Fibroblast of lung (primary cell): ENCODE measurements at regions not wholly inside any gene's neighbourhood (a gene's known extent, or its start where the extent isn't known, plus 50 kb on each side); places are given as distances from the start of the nearest gene placed in this dataset.

Experiments
- DNase-seq, 2 donors: peaks; one replicate each; pipeline versions ENCODE4 v3.0.0 to v3.0.0-alpha.2; 2010; ENCODE audit warnings: low read depth in 2 of 2
- H2AFZ ChIP-seq: 2 replicates; pipeline ENCODE4 v1.5.1; 2012; ENCODE audit warnings: low read length, control low read depth, inconsistent platforms
- H3K27ac ChIP-seq: 2 replicates; pipeline ENCODE4 v1.5.1; 2011; ENCODE audit warnings: low read length, control low read depth; ENCODE audit not compliant: insufficient read depth
- H3K27me3 ChIP-seq: 2 replicates; pipeline ENCODE4 v1.5.1; 2011; ENCODE audit warnings: mild to moderate bottlenecking, low read length; ENCODE audit not compliant: control insufficient read depth, insufficient read depth
- H3K36me3 ChIP-seq: 2 replicates; pipeline ENCODE4 v1.5.1; 2011; ENCODE audit warnings: low read length; ENCODE audit not compliant: control insufficient read depth, insufficient read depth
- H3K4me1 ChIP-seq: 2 replicates; pipeline ENCODE4 v1.5.1; 2011; ENCODE audit warnings: low read length; ENCODE audit not compliant: control insufficient read depth, insufficient read depth; ENCODE audit errors: extremely low read depth
- H3K4me2 ChIP-seq: 2 replicates; pipeline ENCODE4 v1.5.1; 2011; ENCODE audit warnings: low read length, control low read depth; ENCODE audit not compliant: insufficient read depth; ENCODE audit errors: extremely low read depth
- H3K4me3 ChIP-seq, 4 experiments: fragments of 200-600 bp in 1 of 4; sonication (generic) in 1 of 4; replicated peaks in 1 of 4; 2 replicates each; pipeline ENCODE4 v1.5.1; 2011 to 2016; ENCODE audit warnings: low read length in 4 of 4, low read depth in 3 of 4, mild to moderate bottlenecking in 3 of 4, control low read depth in 2 of 4, inconsistent platforms in 1 of 4, mixed read lengths in 1 of 4; ENCODE audit not compliant: insufficient read depth in 1 of 4; ENCODE audit errors: control extremely low read depth in 1 of 4
- H3K79me2 ChIP-seq: 2 replicates; pipeline ENCODE4 v1.5.1; 2012; ENCODE audit warnings: mild to moderate bottlenecking, low read length, inconsistent platforms; ENCODE audit not compliant: control insufficient read depth, insufficient read depth
- H3K9ac ChIP-seq: 2 replicates; pipeline ENCODE4 v1.5.1; 2011; ENCODE audit warnings: mild to moderate bottlenecking, low read length, control low read depth; ENCODE audit not compliant: insufficient read depth
- H3K9me3 ChIP-seq: 2 replicates; pipeline ENCODE4 v1.5.1; 2012; ENCODE audit warnings: low read depth, low read length; ENCODE audit not compliant: control insufficient read depth, insufficient read depth
- H4K20me1 ChIP-seq: 2 replicates; pipeline ENCODE4 v1.5.1; 2011; ENCODE audit warnings: low read length; ENCODE audit not compliant: control insufficient read depth, insufficient read depth; ENCODE audit errors: extremely low read depth
- EZH2 ChIP-seq: IDR thresholded peaks from 2 replicates; pipeline ENCODE4 v1.5.1; 2012; ENCODE audit warnings: low read length, control low read depth, mild to moderate bottlenecking; ENCODE audit errors: missing control alignments
- TF ChIP-seq, protein P1 (sequence below), 2 donors: IDR thresholded peaks in 1 of 2; conservative IDR thresholded peaks in 1 of 2; 1 replicate in 1 of 2; 2 replicates in 1 of 2; pipeline ENCODE4 v1.5.1; 2011 to 2012; ENCODE audit warnings: low read length in 2 of 2, control low read depth in 1 of 2, inconsistent platforms in 1 of 2, low read depth in 1 of 2, mild to moderate bottlenecking in 1 of 2

DNA sequence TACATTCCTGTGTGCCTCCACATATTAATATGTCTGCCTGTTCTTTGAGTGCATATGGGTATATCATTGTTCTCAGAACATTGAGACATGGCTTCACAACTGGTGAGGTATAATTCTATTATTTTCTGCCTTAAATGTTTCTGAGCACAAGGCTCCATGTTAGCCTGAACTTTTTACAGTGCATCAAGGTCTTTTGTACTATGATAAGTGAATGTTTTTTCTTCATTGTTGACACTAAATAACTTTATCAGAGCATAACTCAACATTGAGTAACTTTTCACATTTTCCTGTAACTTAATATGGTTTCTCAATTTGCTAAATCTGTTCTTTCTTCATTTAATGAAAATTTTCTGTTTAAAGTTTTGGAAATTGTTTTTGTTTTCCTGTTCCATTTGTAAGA, 262.9 kb downstream of the HNMT start:
- H4K20me1 ChIP-seq = no peaks in the 10 kb centered on the region
- no peaks in the 10 kb centered on the region for H3K9me3 ChIP-seq
- no peak overlapping the region for H3K4me3 ChIP-seq
- H3K27me3 ChIP-seq = no peaks in the 10 kb centered on the region
- H3K36me3 ChIP-seq = no peaks in the 10 kb centered on the region
- no peak overlapping the region for H2AFZ ChIP-seq
- no peak for TF ChIP-seq EZH2
- TF ChIP-seq, protein P1, sequence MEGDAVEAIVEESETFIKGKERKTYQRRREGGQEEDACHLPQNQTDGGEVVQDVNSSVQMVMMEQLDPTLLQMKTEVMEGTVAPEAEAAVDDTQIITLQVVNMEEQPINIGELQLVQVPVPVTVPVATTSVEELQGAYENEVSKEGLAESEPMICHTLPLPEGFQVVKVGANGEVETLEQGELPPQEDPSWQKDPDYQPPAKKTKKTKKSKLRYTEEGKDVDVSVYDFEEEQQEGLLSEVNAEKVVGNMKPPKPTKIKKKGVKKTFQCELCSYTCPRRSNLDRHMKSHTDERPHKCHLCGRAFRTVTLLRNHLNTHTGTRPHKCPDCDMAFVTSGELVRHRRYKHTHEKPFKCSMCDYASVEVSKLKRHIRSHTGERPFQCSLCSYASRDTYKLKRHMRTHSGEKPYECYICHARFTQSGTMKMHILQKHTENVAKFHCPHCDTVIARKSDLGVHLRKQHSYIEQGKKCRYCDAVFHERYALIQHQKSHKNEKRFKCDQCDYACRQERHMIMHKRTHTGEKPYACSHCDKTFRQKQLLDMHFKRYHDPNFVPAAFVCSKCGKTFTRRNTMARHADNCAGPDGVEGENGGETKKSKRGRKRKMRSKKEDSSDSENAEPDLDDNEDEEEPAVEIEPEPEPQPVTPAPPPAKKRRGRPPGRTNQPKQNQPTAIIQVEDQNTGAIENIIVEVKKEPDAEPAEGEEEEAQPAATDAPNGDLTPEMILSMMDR (conservative IDR thresholded peaks at IDR 0.05 in 1 of 2, IDR thresholded peaks at IDR 0.05 in 1 of 2; ENCODE audit: low read depth in 1 of 2, low read length in 2 of 2) = no peak
- DNase-seq = no peak
- no peaks in the 10 kb centered on the region for H3K4me1 ChIP-seq
- H3K79me2 ChIP-seq = no peaks in the 10 kb centered on the region
- no peak overlapping the region for H3K4me2 ChIP-seq
- no peak overlapping the region for H3K9ac ChIP-seq
- no peak overlapping the region for H3K27ac ChIP-seq

DNA sequence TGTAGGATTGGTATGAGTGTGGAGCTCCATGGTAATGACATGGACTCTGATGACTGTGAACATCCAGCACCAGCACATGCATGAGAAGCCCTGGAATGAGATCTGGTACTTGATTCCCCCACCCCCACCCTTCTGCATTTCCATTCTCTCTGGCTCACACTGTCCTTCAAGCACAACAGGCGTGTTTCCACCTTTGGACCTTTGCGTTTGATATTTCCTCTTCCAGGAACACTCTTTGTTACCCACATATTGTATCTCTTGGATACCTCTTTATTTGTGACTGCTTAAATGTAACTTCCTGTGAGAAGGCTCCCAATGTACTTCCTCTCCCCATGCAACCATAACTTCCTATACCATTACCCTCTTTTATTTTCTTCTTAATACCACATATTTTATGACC, 263.8 kb downstream of the HNMT start:
- Histone ChIP-seq H3K27ac (no peak overlapping the region), H2AFZ (no peak overlapping the region), H3K27me3 (no peaks in the 10 kb centered on the region), H3K79me2 (no peaks in the 10 kb centered on the region), H3K9ac (no peak overlapping the region), H3K9me3 (no peaks in the 10 kb centered on the region), H3K4me1 (no peaks in the 10 kb centered on the region), H3K4me3 (no peak overlapping the region), H3K36me3 (no peaks in the 10 kb centered on the region), H4K20me1 (no peaks in the 10 kb centered on the region), H3K4me2 (no peak overlapping the region)
- DNase-seq = no peak
- no peak for TF ChIP-seq EZH2
- TF ChIP-seq, protein P1 (conservative IDR thresholded peaks at IDR 0.05 in 1 of 2, IDR thresholded peaks at IDR 0.05 in 1 of 2; ENCODE audit: low read depth in 1 of 2, low read length in 2 of 2) = no peak

- Histone ChIP-seq H2AFZ (no peak overlapping the region), H3K9ac (no peak overlapping the region), H3K9me3 (no peaks in the 10 kb centered on the region), H3K4me2 (no peak overlapping the region), H3K4me1 (peaks cover 3% of the 10 kb centered on the region), H3K79me2 (no peaks in the 10 kb centered on the region), H3K27ac (no peak overlapping the region), H3K36me3 (no peaks in the 10 kb centered on the region), H4K20me1 (no peaks in the 10 kb centered on the region), H3K4me3 (no peak overlapping the region), H3K27me3 (no peaks in the 10 kb centered on the region)
- DNase-seq = no peak
- no peak for TF ChIP-seq EZH2
- TF ChIP-seq, protein P1 (conservative IDR thresholded peaks at IDR 0.05 in 1 of 2, IDR thresholded peaks at IDR 0.05 in 1 of 2; ENCODE audit: low read depth in 1 of 2, low read length in 2 of 2) = no peak
Observed at GRCh38 chr2:138234265-138234664, 267.3 kb upstream of the SPOPL start.
